Neural cell (in vitro differentiated cells): ENCODE measurements at regions not wholly inside any gene's neighbourhood (a gene's known extent, or its start where the extent isn't known, plus 50 kb on each side); places are given as distances from the start of the nearest gene placed in this dataset.

ENCODE experiments used
- H2AFZ ChIP-seq: fragments of 200-600, 300-800 bp; sonication (generic), shearing (Covaris generic); 2 replicates; pipeline ENCODE4 v1.6.0; 2014; ENCODE audit warnings: low read depth, mild to moderate bottlenecking, antibody characterized with exemption, low read length, moderate library complexity
- H3F3A ChIP-seq: fragments of 200-600 bp; shearing (Covaris generic); 2 replicates; pipeline ENCODE4 v1.6.1; 2016; ENCODE audit warnings: mild to moderate bottlenecking, moderate library complexity, mixed read lengths, antibody characterized with exemption, low read length; ENCODE audit not compliant: insufficient read depth, poor library complexity, severe bottlenecking
- H3K27ac ChIP-seq: fragments of 200-600, 300-800 bp; sonication (generic), shearing (Covaris generic); 2 replicates; pipeline ENCODE4 v1.5.1; 2014; ENCODE audit warnings: mild to moderate bottlenecking, low read length, moderate library complexity
- H3K27me3 ChIP-seq: fragments of 300-800, 200-600 bp; sonication (generic), shearing (Covaris generic); 2 replicates; pipeline ENCODE4 v1.6.0; 2014; ENCODE audit warnings: mild to moderate bottlenecking, low read depth, low read length, moderate library complexity; ENCODE audit not compliant: insufficient read depth
- H3K36me3 ChIP-seq: fragments of 300-800, 200-600 bp; sonication (generic), shearing (Covaris generic); 2 replicates; pipeline ENCODE4 v1.5.1; 2014; ENCODE audit warnings: mild to moderate bottlenecking, antibody characterized with exemption, low read length, moderate library complexity; ENCODE audit not compliant: insufficient read depth
- H3K4me2 ChIP-seq: fragments of 300-800, 200-600 bp; sonication (generic), shearing (Covaris generic); 2 replicates; pipeline ENCODE4 v1.6.0; 2014; ENCODE audit warnings: mild to moderate bottlenecking, low read length
- H3K4me3 ChIP-seq: fragments of 300-800, 200-600 bp; sonication (generic), shearing (Covaris generic); 2 replicates; pipeline ENCODE4 v1.5.1; 2014; ENCODE audit warnings: mild to moderate bottlenecking, low read length, moderate library complexity
- H3K79me2 ChIP-seq: fragments of 200-600 bp; shearing (Covaris generic); replicated peaks from 2 replicates; pipeline ENCODE4 v1.6.0; 2014; ENCODE audit warnings: mild to moderate bottlenecking, low read length, moderate library complexity; ENCODE audit not compliant: insufficient read depth
- H3K9ac ChIP-seq: fragments of 300-800, 200-600 bp; sonication (generic), shearing (Covaris generic); 2 replicates; pipeline ENCODE4 v1.6.1; 2016; ENCODE audit warnings: mild to moderate bottlenecking, low read length, mixed read lengths
- H3K9me2 ChIP-seq: fragments of 200-600 bp; shearing (Covaris generic); 2 replicates; pipeline ENCODE4 v1.6.1; 2016; ENCODE audit warnings: mild to moderate bottlenecking, low read length, mixed read lengths; ENCODE audit not compliant: insufficient read depth
- H3K9me3 ChIP-seq: fragments of 200-600, 300-800 bp; sonication (generic), shearing (Covaris generic); 2 replicates; pipeline ENCODE4 v1.6.1; 2016; ENCODE audit warnings: mild to moderate bottlenecking, mixed run types, low read length, moderate library complexity, mixed read lengths
- H4K20me1 ChIP-seq: fragments of 200-600 bp; shearing (Covaris generic); 2 replicates; pipeline ENCODE4 v1.6.1; 2016; ENCODE audit warnings: mild to moderate bottlenecking, mixed run types; ENCODE audit not compliant: insufficient read depth
- CTCF ChIP-seq: fragments of 450-650 bp; IDR thresholded peaks from 2 replicates; pipeline ENCODE4 v1.5.1; 2014; ENCODE audit warnings: antibody characterized with exemption, mild to moderate bottlenecking, moderate library complexity; ENCODE audit not compliant: poor library complexity, severe bottlenecking
- EP300 ChIP-seq: fragments of 450-650 bp; conservative IDR thresholded peaks from 2 replicates; pipeline ENCODE4 v1.6.1; 2014; ENCODE audit warnings: antibody characterized with exemption, mild to moderate bottlenecking, moderate library complexity; ENCODE audit not compliant: poor library complexity, severe bottlenecking
- EZH2 ChIP-seq: fragments of 200-600, 300-800 bp; shearing (Covaris generic), sonication (generic); IDR thresholded peaks from 2 replicates; pipeline ENCODE4 v1.6.1; 2014; ENCODE audit warnings: antibody characterized with exemption, low read length, borderline replicate concordance, mild to moderate bottlenecking; ENCODE audit not compliant: insufficient read depth, poor library complexity, severe bottlenecking
- MXI1 ChIP-seq: fragments of 450-650 bp; conservative IDR thresholded peaks from 2 replicates; pipeline ENCODE4 v1.6.1; 2014; ENCODE audit warnings: antibody characterized with exemption, mild to moderate bottlenecking; ENCODE audit not compliant: poor library complexity, severe bottlenecking
- POLR2AphosphoS5 ChIP-seq: IDR thresholded peaks from 2 replicates; pipeline ENCODE4 v1.6.1; 2012
- RAD21 ChIP-seq: fragments of 450-650 bp; conservative IDR thresholded peaks from 2 replicates; pipeline ENCODE4 v1.6.1; 2014; ENCODE audit warnings: antibody characterized with exemption, mild to moderate bottlenecking, moderate library complexity
- REST ChIP-seq: IDR thresholded peaks from 2 replicates; pipeline ENCODE4 v1.6.1; 2012; ENCODE audit warnings: borderline replicate concordance
- SMC3 ChIP-seq: fragments of 450-650 bp; conservative IDR thresholded peaks from 2 replicates; pipeline ENCODE4 v1.6.1; 2014; ENCODE audit warnings: antibody characterized with exemption, mild to moderate bottlenecking, moderate library complexity; ENCODE audit not compliant: poor library complexity
- TAF1 ChIP-seq: IDR thresholded peaks from 2 replicates; pipeline ENCODE4 v1.6.1; 2012; ENCODE audit warnings: low read depth

- Histone ChIP-seq H3K4me2 (no peak overlapping the region), H3K9me2 (no peaks in the 10 kb centered on the region), H3K9ac (no peak overlapping the region), H3K27ac (no peak overlapping the region), H3K4me3 (no peak overlapping the region), H3K27me3 (no peaks in the 10 kb centered on the region), H4K20me1 (no peaks in the 10 kb centered on the region), H3F3A (no peaks in the 10 kb centered on the region), H2AFZ (no peak overlapping the region), H3K79me2 (no peaks in the 10 kb centered on the region), H3K36me3 (no peaks in the 10 kb centered on the region), H3K9me3 (no peaks in the 10 kb centered on the region)
- TF ChIP-seq POLR2AphosphoS5: no peak
- TF ChIP-seq CTCF: peak; percentile 81
- no peak for TF ChIP-seq EZH2
- no peak for TF ChIP-seq TAF1
- peak; percentile 73 for TF ChIP-seq RAD21
- no peak for TF ChIP-seq EP300
- peak; percentile 84 for TF ChIP-seq SMC3
- no peak for TF ChIP-seq MXI1
- TF ChIP-seq REST: no peak
Observed at GRCh38 chr15:98311566-98312188, 336.7 kb upstream of the IGF1R start.

GRCh38 chr15:98312913-98313312, 335.4 kb upstream of the IGF1R start:
- Histone ChIP-seq H3K9me2 (no peaks in the 10 kb centered on the region), H3K9ac (no peak overlapping the region), H3K27me3 (no peaks in the 10 kb centered on the region), H3K4me2 (no peak overlapping the region), H2AFZ (no peak overlapping the region), H3K27ac (no peak overlapping the region), H3K4me3 (no peak overlapping the region), H3F3A (no peaks in the 10 kb centered on the region), H4K20me1 (no peaks in the 10 kb centered on the region), H3K9me3 (no peaks in the 10 kb centered on the region), H3K36me3 (no peaks in the 10 kb centered on the region), H3K79me2 (no peaks in the 10 kb centered on the region)
- TF ChIP-seq CTCF: no peak
- TF ChIP-seq SMC3: no peak
- no peak for TF ChIP-seq EP300
- TF ChIP-seq RAD21: no peak
- TF ChIP-seq EZH2: no peak
- TF ChIP-seq TAF1: no peak
